GM20000 (cell line): ENCODE measurements at regions not wholly inside any gene's neighbourhood (a gene's known extent, or its start where the extent isn't known, plus 50 kb on each side); places are given as distances from the start of the nearest gene placed in this dataset.

Experiments
- DNase-seq: peaks from one replicate; pipeline ENCODE4 v3.0.0; 2012; ENCODE audit warnings: low spot score
- CTCF ChIP-seq: IDR thresholded peaks from 2 replicates; pipeline ENCODE4 v1.5.1; 2012; ENCODE audit warnings: mild to moderate bottlenecking, control low read depth; ENCODE audit errors: extremely low read depth, missing control alignments

- DNase-seq, result no peak
Observed at GRCh38 chr14:39488600-39488999, 56.4 kb upstream of the FBXO33 start.

GRCh38 chr14:39483682-39484081 lies 51.4 kb upstream of the FBXO33 start:
- no peak for TF ChIP-seq CTCF
- DNase-seq, result no peak

More at GRCh38 chr14:39488600-39488999, 56.4 kb upstream of the FBXO33 start:
- no peak for TF ChIP-seq CTCF
